MCF 10A (cell line): ENCODE measurements at regions not wholly inside any gene's neighbourhood (a gene's known extent, or its start where the extent isn't known, plus 50 kb on each side); places are given as distances from the start of the nearest gene placed in this dataset.

Source experiments
- BruUV-seq: library from RNA; stranded (reverse); fragments of 400-500 nt; replicated peaks from 2 replicates; lab custom pipeline; 2021; lab: Mats Ljungman, UMichigan
- CTCF ChIA-PET: fragments of 300-600 bp; sonication (Branson Sonifier 250); formaldehyde crosslinking; extraction: SDS; loops from one replicate; lab custom pipeline; 2021; ENCODE audit warnings: antibody characterized with exemption, inconsistent platforms; lab: Yijun Ruan, JAX
- POLR2A ChIA-PET: fragments of 300-600, 350-650 bp; sonication (Branson Sonifier 250); formaldehyde crosslinking; extraction: SDS; loops from one replicate; lab custom pipeline; 2020; ENCODE audit warnings: antibody characterized with exemption, inconsistent platforms; lab: Yijun Ruan, JAX
- DNase-seq: peaks from one replicate; pipeline ENCODE4 v3.0.0-alpha.2; 2018; ENCODE audit not compliant: unreplicated experiment
- H3K27ac Mint-ChIP-seq: one replicate; pipeline ENCODE4 v1.8.0; 2022; ENCODE audit warnings: mild to moderate bottlenecking, low read depth, mixed read lengths; ENCODE audit not compliant: unreplicated experiment
- H3K27me3 Mint-ChIP-seq: one replicate; pipeline ENCODE4 v1.8.0; 2022; ENCODE audit warnings: mixed read lengths; ENCODE audit not compliant: insufficient read depth, unreplicated experiment
- H3K36me3 Mint-ChIP-seq: one replicate; pipeline ENCODE4 v1.8.0; 2022; ENCODE audit warnings: mild to moderate bottlenecking, moderate library complexity, mixed read lengths; ENCODE audit not compliant: insufficient read depth, unreplicated experiment
- H3K4me1 Mint-ChIP-seq: one replicate; pipeline ENCODE4 v1.8.0; 2022; ENCODE audit warnings: mixed read lengths; ENCODE audit not compliant: insufficient read depth, unreplicated experiment
- H3K4me3 Mint-ChIP-seq: one replicate; pipeline ENCODE4 v1.8.0; 2022; ENCODE audit warnings: mild to moderate bottlenecking, moderate library complexity, mixed read lengths; ENCODE audit not compliant: unreplicated experiment
- H3K9me3 Mint-ChIP-seq: one replicate; pipeline ENCODE4 v1.8.0; 2022; ENCODE audit warnings: mixed read lengths; ENCODE audit not compliant: unreplicated experiment
- CTCF ChIP-seq: fragments of 200-600 bp; IDR thresholded peaks from one replicate; pipeline ENCODE4 v1.8.0; 2022; ENCODE audit warnings: antibody characterized with exemption, mild to moderate bottlenecking; ENCODE audit not compliant: unreplicated experiment
- intact Hi-C: fragments of 100-400 bp; cut with micrococcal nuclease; formaldehyde crosslinking; loops from 2 replicates; pipeline ENCODE4 v1.14.1; 2022

GRCh38 chr11:103550811-103551210 is 441.6 kb downstream of the DYNC2H1 start:
- no TSS peak for BruUV-seq
- ChIA-PET CTCF (interaction anchor here (1.0 kb wide), 1 partner anchor 14 kb away, joined by 3 read pairs; no protein-coding TSS in a partner anchor), POLR2A (interaction anchor here (0.7 kb wide), 2 partner anchors 50 to 282 kb away, joined by 3 read pairs; no protein-coding TSS in a partner anchor)

GRCh38 chr11:103552086-103552485 is 442.9 kb downstream of the DYNC2H1 start:
- intact Hi-C loops, result no loop called here
- no peaks in the 10 kb centered on the region for H3K27me3 Mint-ChIP-seq
- no peaks in the 10 kb centered on the region for H3K9me3 Mint-ChIP-seq
- no TSS peak for BruUV-seq
- no peaks in the 10 kb centered on the region for H3K4me1 Mint-ChIP-seq
- no peak overlapping the region for H3K4me3 Mint-ChIP-seq
- H3K27ac Mint-ChIP-seq, result no peak overlapping the region
- no peaks in the 10 kb centered on the region for H3K36me3 Mint-ChIP-seq
- CTCF ChIA-PET, result interaction anchor here (1.0 kb wide), 1 partner anchor 14 kb away, joined by 4 read pairs; no protein-coding TSS in a partner anchor
- no peak for DNase-seq
- TF ChIP-seq CTCF, result no peak
- POLR2A ChIA-PET, result no interaction called here

More at GRCh38 chr11:103550811-103551210, 441.6 kb downstream of the DYNC2H1 start:
- no peak overlapping the region for H3K27ac Mint-ChIP-seq
- no peak overlapping the region for H3K4me3 Mint-ChIP-seq
- H3K9me3 Mint-ChIP-seq, result no peaks in the 10 kb centered on the region
- no peaks in the 10 kb centered on the region for H3K4me1 Mint-ChIP-seq
- no peak for DNase-seq
- intact Hi-C loops, result no loop called here
- H3K36me3 Mint-ChIP-seq, result no peaks in the 10 kb centered on the region
- no peak for TF ChIP-seq CTCF
- no peaks in the 10 kb centered on the region for H3K27me3 Mint-ChIP-seq

GRCh38 chr11:103556171-103556570 is 446.9 kb downstream of the DYNC2H1 start:
- no peak overlapping the region for H3K4me3 Mint-ChIP-seq
- CTCF ChIA-PET, result no interaction called here
- intact Hi-C loops, result no loop called here
- no peaks in the 10 kb centered on the region for H3K36me3 Mint-ChIP-seq
- TF ChIP-seq CTCF, result no peak
- no TSS peak for BruUV-seq
- no peaks in the 10 kb centered on the region for H3K27me3 Mint-ChIP-seq
- no peaks in the 10 kb centered on the region for H3K9me3 Mint-ChIP-seq
- DNase-seq, result no peak
- POLR2A ChIA-PET, result no interaction called here
- no peaks in the 10 kb centered on the region for H3K4me1 Mint-ChIP-seq
- no peak overlapping the region for H3K27ac Mint-ChIP-seq

- intact Hi-C loops, result no loop called here
- ChIA-PET POLR2A (no interaction called here), CTCF (interaction anchor here (0.5 kb wide), 1 partner anchor 277 kb away, joined by 4 read pairs; no protein-coding TSS in a partner anchor)
- TF ChIP-seq CTCF, result no peak
- no peak overlapping the region for H3K4me3 Mint-ChIP-seq
- H3K9me3 Mint-ChIP-seq, result no peaks in the 10 kb centered on the region
- DNase-seq, result no peak
- H3K27ac Mint-ChIP-seq, result no peak overlapping the region
- no TSS peak for BruUV-seq
- no peaks in the 10 kb centered on the region for H3K36me3 Mint-ChIP-seq
- no peaks in the 10 kb centered on the region for H3K27me3 Mint-ChIP-seq
- H3K4me1 Mint-ChIP-seq, result no peaks in the 10 kb centered on the region
Observed at GRCh38 chr11:103566116-103566515, 456.9 kb downstream of the DYNC2H1 start.
